RWPE1 (cell line): ENCODE measurements at regions not wholly inside any gene's neighbourhood (a gene's known extent, or its start where the extent isn't known, plus 50 kb on each side); places are given as distances from the start of the nearest gene placed in this dataset.
"Not testable (repeated sequence)": the region's sequence is repeated elsewhere in the genome, so short reads cannot be mapped to it uniquely, and the experiment has no call there.

Experiments used
- CTCF ChIA-PET: fragments of 350-600 bp; sonication (Branson Sonifier 250); formaldehyde crosslinking; extraction: SDS; loops from one replicate; lab custom pipeline; 2021; lab: Yijun Ruan, JAX
- POLR2A ChIA-PET: fragments of 400-600 bp; formaldehyde crosslinking; extraction: SDS; loops from one replicate; lab custom pipeline; 2020; ENCODE audit warnings: antibody characterized with exemption; ENCODE audit not compliant: low non-redundant PET; lab: Yijun Ruan, JAX
- DNase-seq: peaks from one replicate; pipeline ENCODE4 v3.0.0; 2012; ENCODE audit warnings: low spot score
- H3K27ac ChIP-seq: fragments of 450-650 bp; 2 replicates; pipeline ENCODE4 v1.5.1; 2017
- TF ChIP-seq, protein P1 (sequence below): fragments of 450-650 bp; conservative IDR thresholded peaks from 2 replicates; pipeline ENCODE4 v1.5.1; 2017; ENCODE audit warnings: low read depth, mild to moderate bottlenecking

GRCh38 chr4:188661502-188661901 is 522.3 kb downstream of the TRIML1 start:
- ChIA-PET CTCF (interaction anchor here (0.6 kb wide), 1 partner anchor 30 kb away, joined by 4 read pairs; no protein-coding TSS in a partner anchor), POLR2A (no interaction called here)
- no peak for DNase-seq
- H3K27ac ChIP-seq: no peak overlapping the region
- TF ChIP-seq, protein P1, sequence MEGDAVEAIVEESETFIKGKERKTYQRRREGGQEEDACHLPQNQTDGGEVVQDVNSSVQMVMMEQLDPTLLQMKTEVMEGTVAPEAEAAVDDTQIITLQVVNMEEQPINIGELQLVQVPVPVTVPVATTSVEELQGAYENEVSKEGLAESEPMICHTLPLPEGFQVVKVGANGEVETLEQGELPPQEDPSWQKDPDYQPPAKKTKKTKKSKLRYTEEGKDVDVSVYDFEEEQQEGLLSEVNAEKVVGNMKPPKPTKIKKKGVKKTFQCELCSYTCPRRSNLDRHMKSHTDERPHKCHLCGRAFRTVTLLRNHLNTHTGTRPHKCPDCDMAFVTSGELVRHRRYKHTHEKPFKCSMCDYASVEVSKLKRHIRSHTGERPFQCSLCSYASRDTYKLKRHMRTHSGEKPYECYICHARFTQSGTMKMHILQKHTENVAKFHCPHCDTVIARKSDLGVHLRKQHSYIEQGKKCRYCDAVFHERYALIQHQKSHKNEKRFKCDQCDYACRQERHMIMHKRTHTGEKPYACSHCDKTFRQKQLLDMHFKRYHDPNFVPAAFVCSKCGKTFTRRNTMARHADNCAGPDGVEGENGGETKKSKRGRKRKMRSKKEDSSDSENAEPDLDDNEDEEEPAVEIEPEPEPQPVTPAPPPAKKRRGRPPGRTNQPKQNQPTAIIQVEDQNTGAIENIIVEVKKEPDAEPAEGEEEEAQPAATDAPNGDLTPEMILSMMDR: no peak

DNA sequence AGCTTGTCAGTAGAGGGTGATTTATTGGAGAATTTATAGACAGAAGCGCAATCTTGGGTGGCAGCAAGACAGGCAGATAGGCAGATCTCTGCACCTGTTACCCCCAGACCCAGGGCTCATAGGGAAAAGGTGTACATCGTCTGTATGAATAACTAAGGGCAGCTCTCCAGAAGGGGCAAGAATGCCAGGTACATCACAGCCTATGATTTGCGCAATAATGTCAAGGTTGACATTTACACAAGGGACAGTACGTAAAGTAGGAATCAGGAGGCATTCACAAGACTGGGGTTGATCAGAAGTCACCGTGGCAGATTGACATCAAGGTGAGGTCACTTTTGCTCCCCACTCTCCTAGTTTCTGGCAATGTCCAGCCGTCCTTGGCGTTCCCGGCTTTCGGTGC is 524.1 kb downstream of the TRIML1 start:
- ChIA-PET CTCF (no interaction called here), POLR2A (no interaction called here)
- no peak overlapping the region for H3K27ac ChIP-seq
- DNase-seq: no peak
- TF ChIP-seq, protein P1: no peak

- ChIA-PET POLR2A (no interaction called here), CTCF (interaction anchor here (0.7 kb wide), 1 partner anchor 1059 kb away, joined by 6 read pairs; no protein-coding TSS in a partner anchor)
- TF ChIP-seq, protein P1: no peak
- no peak for DNase-seq
- no peak overlapping the region for H3K27ac ChIP-seq
These were observed 526.5 kb downstream of the TRIML1 start for GRCh38 chr4:188665491-188666457.

DNA sequence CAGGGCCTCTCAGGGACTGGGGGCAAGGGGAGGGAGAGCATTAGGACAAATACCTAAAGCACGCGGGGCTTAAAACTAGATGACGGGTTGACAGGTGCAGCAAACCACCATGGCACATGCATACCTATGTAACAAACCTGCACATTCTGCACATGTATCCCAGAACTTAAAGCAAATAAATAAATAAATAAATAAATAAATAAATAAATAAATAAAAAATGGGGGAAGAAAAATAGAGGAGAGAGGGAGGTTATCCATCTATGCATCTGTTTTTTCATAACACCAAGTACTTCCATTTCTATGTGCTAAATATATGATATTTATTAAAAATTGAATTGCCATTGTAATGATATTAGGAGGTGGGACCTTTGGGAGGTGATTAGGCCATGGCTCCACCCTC is 539.5 kb downstream of the TRIML1 start:
- DNase-seq, H3K27ac ChIP-seq, CTCF ChIA-PET, POLR2A ChIA-PET: not testable (repeated sequence)

GRCh38 chr4:188680004-188680666 is 540.9 kb downstream of the TRIML1 start:
- no peak overlapping the region for H3K27ac ChIP-seq
- DNase-seq: no peak
- POLR2A ChIA-PET: no interaction called here
- TF ChIP-seq, protein P1: no peak
- CTCF ChIA-PET: no interaction called here

- CTCF ChIA-PET: no interaction called here
- TF ChIP-seq, protein P1: no peak
- H3K27ac ChIP-seq: no peak overlapping the region
- POLR2A ChIA-PET: no interaction called here
- no peak for DNase-seq
These were observed 541.4 kb downstream of the TRIML1 start for GRCh38 chr4:188680667-188681063.
